Smooth muscle cell (in vitro differentiated cells): ENCODE measurements at regions not wholly inside any gene's neighbourhood (a gene's known extent, or its start where the extent isn't known, plus 50 kb on each side); places are given as distances from the start of the nearest gene placed in this dataset.

Experiments used
- DNase-seq: peaks from one replicate; lab custom pipeline; 2025; ENCODE audit not compliant: unreplicated experiment; lab: John Stamatoyannopoulos, UW
- H2AFZ ChIP-seq: fragments of 200-600 bp; sonication (generic); 2 replicates; pipeline ENCODE4 v1.6.0; 2016; ENCODE audit warnings: antibody characterized with exemption, low read depth, mild to moderate bottlenecking
- H3F3A ChIP-seq: fragments of 200-600 bp; sonication (generic); 2 replicates; pipeline ENCODE4 v1.6.0; 2017; ENCODE audit warnings: antibody characterized with exemption, low read depth
- H3K27ac ChIP-seq: fragments of 200-600 bp; sonication (generic); 2 replicates; pipeline ENCODE4 v1.5.1; 2016; ENCODE audit warnings: low read depth, mild to moderate bottlenecking
- H3K27me3 ChIP-seq: fragments of 200-600 bp; sonication (generic); 2 replicates; pipeline ENCODE4 v1.6.1; 2016; ENCODE audit warnings: low read depth, mild to moderate bottlenecking
- H3K36me3 ChIP-seq: fragments of 200-600 bp; sonication (generic); 2 replicates; pipeline ENCODE4 v1.5.1; 2016; ENCODE audit warnings: low read depth
- H3K4me1 ChIP-seq: fragments of 200-600 bp; sonication (generic); 2 replicates; pipeline ENCODE4 v1.5.1; 2016; ENCODE audit warnings: low read depth
- H3K4me2 ChIP-seq: fragments of 200-600 bp; sonication (generic); 2 replicates; pipeline ENCODE4 v1.6.0; 2016; ENCODE audit warnings: mild to moderate bottlenecking
- H3K4me3 ChIP-seq: fragments of 200-600 bp; sonication (generic); 2 replicates; pipeline ENCODE4 v1.5.1; 2016; ENCODE audit warnings: mild to moderate bottlenecking
- H3K79me2 ChIP-seq: fragments of 200-600 bp; sonication (generic); 2 replicates; pipeline ENCODE4 v1.6.0; 2016; ENCODE audit warnings: low read depth, mild to moderate bottlenecking
- H3K9ac ChIP-seq: fragments of 200-600 bp; sonication (generic); 2 replicates; pipeline ENCODE4 v1.6.0; 2016; ENCODE audit warnings: low read depth
- H3K9me3 ChIP-seq: fragments of 200-600 bp; sonication (generic); replicated peaks from 2 replicates; pipeline ENCODE4 v1.5.1; 2016; ENCODE audit warnings: low read depth
- H4K20me1 ChIP-seq: fragments of 200-600 bp; sonication (generic); 2 replicates; pipeline ENCODE4 v1.6.0; 2016; ENCODE audit warnings: low read depth
- CTCF ChIP-seq: fragments of 200-600 bp; sonication (generic); IDR thresholded peaks from 2 replicates; pipeline ENCODE4 v1.5.1; 2017; ENCODE audit warnings: borderline replicate concordance, mild to moderate bottlenecking, antibody characterized with exemption; ENCODE audit not compliant: insufficient read depth, poor library complexity, severe bottlenecking
- WGBS: methylation state at CpG from one replicate; pipeline ENCODE4 v1.1.7; 2016; ENCODE audit warnings: low lambda C conversion rate; 5-methylcytosine and 5-hydroxymethylcytosine counted together

GRCh38 chr2:57776916-57777315 lies 269.7 kb upstream of the VRK2 start:
- Histone ChIP-seq H2AFZ (no peak overlapping the region), H3F3A (no peaks in the 10 kb centered on the region), H3K4me3 (no peak overlapping the region), H3K9me3 (no peaks in the 10 kb centered on the region), H3K9ac (no peak overlapping the region), H3K27ac (no peak overlapping the region), H3K79me2 (no peaks in the 10 kb centered on the region), H4K20me1 (no peaks in the 10 kb centered on the region), H3K36me3 (no peaks in the 10 kb centered on the region), H3K27me3 (no peaks in the 10 kb centered on the region), H3K4me1 (no peaks in the 10 kb centered on the region), H3K4me2 (no peak overlapping the region)
- WGBS, result 77% methylated on average over 2 of the region's 2 CpGs
- no peak for TF ChIP-seq CTCF
- DNase-seq, result no peak

GRCh38 chr2:57782587-57782986 lies 264.0 kb upstream of the VRK2 start:
- no peaks in the 10 kb centered on the region for H3F3A ChIP-seq
- TF ChIP-seq CTCF, result no peak

DNA sequence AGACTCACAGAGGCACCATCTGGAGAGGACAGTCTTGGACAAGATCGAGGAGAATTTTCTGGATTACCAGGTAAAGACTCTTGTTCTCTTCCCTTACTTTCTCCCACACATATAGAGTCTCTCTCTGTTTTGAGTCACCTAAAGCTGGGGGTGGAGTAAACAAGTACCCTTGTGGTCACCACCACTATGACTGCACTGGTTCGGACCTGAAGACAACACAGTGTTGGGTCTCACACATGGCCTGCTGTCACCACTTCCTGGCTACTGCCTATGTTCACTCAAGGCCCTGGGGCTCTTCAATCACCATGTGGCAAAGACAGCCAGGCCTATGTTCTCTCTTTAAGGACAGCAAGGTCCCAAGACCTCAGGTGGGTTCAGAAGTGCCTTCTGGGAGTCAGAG lies 253.3 kb upstream of the VRK2 start:
- WGBS, result 100% methylated on average over 2 of the region's 2 CpGs
- Histone ChIP-seq H3K9ac (no peak overlapping the region), H3K4me3 (no peak overlapping the region), H2AFZ (no peak overlapping the region), H3F3A (no peaks in the 10 kb centered on the region), H3K27me3 (no peaks in the 10 kb centered on the region), H3K79me2 (no peaks in the 10 kb centered on the region), H3K4me1 (peaks cover 18% of the 10 kb centered on the region), H3K27ac (no peak overlapping the region), H4K20me1 (no peaks in the 10 kb centered on the region), H3K9me3 (no peaks in the 10 kb centered on the region), H3K36me3 (no peaks in the 10 kb centered on the region), H3K4me2 (no peak overlapping the region)
- no peak for TF ChIP-seq CTCF
- no peak for DNase-seq

More at GRCh38 chr2:57782587-57782986, 264.0 kb upstream of the VRK2 start:
- Histone ChIP-seq H3K4me2 (no peak overlapping the region), H2AFZ (no peak overlapping the region), H3K9me3 (no peaks in the 10 kb centered on the region), H3K9ac (no peak overlapping the region), H3K27me3 (no peaks in the 10 kb centered on the region), H3K4me1 (no peaks in the 10 kb centered on the region), H3K36me3 (no peaks in the 10 kb centered on the region), H4K20me1 (no peaks in the 10 kb centered on the region), H3K4me3 (no peak overlapping the region), H3K27ac (no peak overlapping the region), H3K79me2 (no peaks in the 10 kb centered on the region)
- DNase-seq, result no peak

DNA sequence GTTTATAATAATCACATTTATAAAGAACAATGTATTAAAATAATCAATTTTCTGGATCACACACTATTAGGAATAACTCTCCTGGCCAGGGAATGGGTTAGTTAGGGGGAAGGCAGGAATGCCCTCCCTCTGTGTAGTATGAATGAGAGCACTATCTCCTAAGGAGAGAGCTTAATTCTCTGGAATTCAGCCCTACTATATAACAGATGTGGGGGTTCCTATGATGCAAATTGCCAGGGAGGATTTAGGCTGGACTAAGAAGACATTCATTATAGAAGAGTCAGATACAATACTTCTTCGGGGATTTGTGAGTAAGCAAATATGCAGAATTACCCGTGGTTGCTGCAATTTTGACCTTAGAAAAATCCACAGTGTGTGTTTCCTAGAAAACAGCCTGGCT lies 250.1 kb upstream of the VRK2 start:
- no peak for TF ChIP-seq CTCF
- Histone ChIP-seq H2AFZ (no peak overlapping the region), H3K9me3 (no peaks in the 10 kb centered on the region), H3K9ac (no peak overlapping the region), H3K4me2 (no peak overlapping the region), H3K27me3 (no peaks in the 10 kb centered on the region), H3K4me1 (peaks cover 18% of the 10 kb centered on the region), H3K79me2 (no peaks in the 10 kb centered on the region), H3K4me3 (no peak overlapping the region), H4K20me1 (no peaks in the 10 kb centered on the region), H3K36me3 (no peaks in the 10 kb centered on the region), H3F3A (no peaks in the 10 kb centered on the region), H3K27ac (no peak overlapping the region)
- DNase-seq, result no peak
- 19% methylated on average over 2 of the region's 2 CpGs for WGBS
